ENCODE measurements at regions not wholly inside any gene's neighbourhood (a gene's known extent, or its start where the extent isn't known, plus 50 kb on each side); places are given as distances from the start of the nearest gene placed in this dataset.

DNA sequence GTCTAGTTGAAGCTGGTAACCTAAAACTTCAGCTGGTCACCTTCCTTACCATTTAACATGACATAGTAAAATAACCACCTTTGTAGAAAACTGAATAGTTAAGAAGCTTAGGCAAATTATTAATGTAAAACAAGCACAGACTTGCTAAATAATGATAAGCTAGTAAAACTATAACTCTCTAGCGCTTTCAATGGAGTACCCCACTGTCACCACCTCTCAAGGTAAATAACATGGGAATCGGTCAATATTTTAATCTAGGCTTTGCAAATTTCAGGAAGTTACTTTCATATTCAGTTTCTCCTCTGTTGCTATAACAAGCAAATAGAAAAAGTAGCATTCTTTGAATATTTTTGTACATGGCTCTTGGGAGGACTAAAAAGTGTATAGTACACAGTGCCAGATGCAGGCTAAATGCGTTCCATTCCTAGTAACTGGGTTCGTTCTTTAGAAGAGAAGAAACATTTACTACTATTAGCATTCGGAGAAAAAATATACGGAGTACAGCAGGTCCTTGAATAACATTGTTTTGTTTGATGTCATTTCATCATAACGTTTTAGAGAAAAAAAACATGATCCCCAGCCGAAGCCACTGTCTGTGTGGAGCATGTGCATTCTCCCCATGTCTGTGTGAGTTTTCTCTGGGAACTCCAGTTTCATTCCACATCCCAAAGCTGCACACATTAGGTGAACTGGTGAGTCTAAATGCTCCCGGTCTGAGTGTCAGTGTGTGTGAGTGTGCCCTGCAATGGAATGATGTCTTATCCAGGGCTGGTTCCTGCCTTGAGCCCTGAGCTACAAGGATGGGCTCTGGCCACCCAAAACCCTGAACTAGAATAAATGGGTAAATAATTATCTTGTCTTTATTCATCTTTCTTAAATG lies 52.5 kb downstream of the EPRS1 start:
- peaks cover 3% of the 10 kb centered on the region for H3K4me1 Mint-ChIP-seq (ENCODE audit: low read depth)
- TF ChIP-seq, protein P1, sequence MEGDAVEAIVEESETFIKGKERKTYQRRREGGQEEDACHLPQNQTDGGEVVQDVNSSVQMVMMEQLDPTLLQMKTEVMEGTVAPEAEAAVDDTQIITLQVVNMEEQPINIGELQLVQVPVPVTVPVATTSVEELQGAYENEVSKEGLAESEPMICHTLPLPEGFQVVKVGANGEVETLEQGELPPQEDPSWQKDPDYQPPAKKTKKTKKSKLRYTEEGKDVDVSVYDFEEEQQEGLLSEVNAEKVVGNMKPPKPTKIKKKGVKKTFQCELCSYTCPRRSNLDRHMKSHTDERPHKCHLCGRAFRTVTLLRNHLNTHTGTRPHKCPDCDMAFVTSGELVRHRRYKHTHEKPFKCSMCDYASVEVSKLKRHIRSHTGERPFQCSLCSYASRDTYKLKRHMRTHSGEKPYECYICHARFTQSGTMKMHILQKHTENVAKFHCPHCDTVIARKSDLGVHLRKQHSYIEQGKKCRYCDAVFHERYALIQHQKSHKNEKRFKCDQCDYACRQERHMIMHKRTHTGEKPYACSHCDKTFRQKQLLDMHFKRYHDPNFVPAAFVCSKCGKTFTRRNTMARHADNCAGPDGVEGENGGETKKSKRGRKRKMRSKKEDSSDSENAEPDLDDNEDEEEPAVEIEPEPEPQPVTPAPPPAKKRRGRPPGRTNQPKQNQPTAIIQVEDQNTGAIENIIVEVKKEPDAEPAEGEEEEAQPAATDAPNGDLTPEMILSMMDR (IDR thresholded peaks at IDR 0.05): no peak
- H3K4me3 Mint-ChIP-seq: no peak overlapping the region
- intact Hi-C loops (cut with micrococcal nuclease): no loop called here
- H3K9me3 Mint-ChIP-seq: no peaks in the 10 kb centered on the region
- H3K36me3 Mint-ChIP-seq (ENCODE audit: low read depth): peaks cover 35% of the 10 kb centered on the region
- CTCF ChIA-PET: interaction anchor here (0.6 kb wide), 1 partner anchor 118 kb away, joined by 3 read pairs; no protein-coding TSS in a partner anchor
- H3K27ac Mint-ChIP-seq: no peak overlapping the region
- H3K27me3 Mint-ChIP-seq: no peaks in the 10 kb centered on the region
- ATAC-seq (no peak), DNase-seq (no peak)
- POLR2A ChIA-PET: no interaction called here

DNA sequence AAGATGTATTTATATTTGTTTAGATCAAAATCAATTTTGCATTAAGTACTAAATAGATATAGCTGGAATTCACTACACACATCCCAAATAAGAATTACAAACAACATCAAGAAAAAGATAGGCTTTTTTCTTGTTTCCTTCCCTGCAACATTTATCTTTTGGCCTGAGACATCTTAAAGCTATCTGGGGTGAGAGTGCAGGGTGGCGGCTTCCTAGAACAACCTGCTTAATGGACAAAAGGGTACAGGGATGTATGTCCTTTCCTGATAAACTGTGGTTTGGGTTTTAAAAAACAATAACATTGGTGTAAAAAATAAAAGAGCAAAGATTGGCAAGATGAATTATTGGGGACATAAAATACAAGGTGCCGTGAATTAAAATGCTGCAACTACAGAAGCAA lies 54.4 kb downstream of the EPRS1 start:
- H3K27ac Mint-ChIP-seq: no peak overlapping the region
- DNase-seq (no peak), ATAC-seq (no peak)
- H3K36me3 Mint-ChIP-seq (ENCODE audit: low read depth): peaks cover 39% of the 10 kb centered on the region
- ChIA-PET CTCF (interaction anchor here (1.5 kb wide), 1 partner anchor 13 kb away, joined by 6 read pairs; no protein-coding TSS in a partner anchor), POLR2A (interaction anchor here (1.6 kb wide), 1 partner anchor 10 kb away, joined by 3 read pairs; no protein-coding TSS in a partner anchor)
- H3K4me3 Mint-ChIP-seq: no peak overlapping the region
- intact Hi-C loops (cut with micrococcal nuclease): no loop called here
- H3K4me1 Mint-ChIP-seq (ENCODE audit: low read depth): no peaks in the 10 kb centered on the region
- no peaks in the 10 kb centered on the region for H3K27me3 Mint-ChIP-seq
- no peaks in the 10 kb centered on the region for H3K9me3 Mint-ChIP-seq
- TF ChIP-seq, protein P1 (IDR thresholded peaks at IDR 0.05): no peak

DNA sequence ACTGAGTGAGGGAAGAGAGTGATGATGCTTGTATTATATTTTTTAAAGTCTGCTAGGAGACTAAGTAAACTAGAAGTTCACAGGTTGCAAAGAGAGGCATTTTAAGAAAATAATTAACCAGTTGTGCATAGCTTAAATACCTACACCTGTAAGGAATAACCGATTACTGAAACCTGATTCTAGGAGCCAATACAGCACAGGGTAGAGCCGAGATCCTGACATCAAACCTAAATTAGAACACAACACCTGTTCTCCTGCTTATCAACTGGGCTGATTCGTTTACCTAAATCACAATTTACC lies 54.8 kb downstream of the EPRS1 start:
- Mint-ChIP-seq H3K27ac (no peak overlapping the region), H3K36me3 (ENCODE audit: low read depth) (peaks cover 38% of the 10 kb centered on the region), H3K27me3 (no peaks in the 10 kb centered on the region), H3K4me1 (ENCODE audit: low read depth) (no peaks in the 10 kb centered on the region), H3K4me3 (no peak overlapping the region), H3K9me3 (no peaks in the 10 kb centered on the region)
- ATAC-seq (no peak), DNase-seq (no peak)
- ChIA-PET POLR2A (interaction anchor here (1.6 kb wide), 1 partner anchor 10 kb away, joined by 3 read pairs; no protein-coding TSS in a partner anchor), CTCF (interaction anchor here (1.0 to 1.5 kb wide), 2 partner anchors 12 to 48 kb away, joined by 3 to 6 read pairs; no protein-coding TSS in a partner anchor)
- intact Hi-C loops (cut with micrococcal nuclease): no loop called here
- TF ChIP-seq, protein P1 (IDR thresholded peaks at IDR 0.05): no peak

DNA sequence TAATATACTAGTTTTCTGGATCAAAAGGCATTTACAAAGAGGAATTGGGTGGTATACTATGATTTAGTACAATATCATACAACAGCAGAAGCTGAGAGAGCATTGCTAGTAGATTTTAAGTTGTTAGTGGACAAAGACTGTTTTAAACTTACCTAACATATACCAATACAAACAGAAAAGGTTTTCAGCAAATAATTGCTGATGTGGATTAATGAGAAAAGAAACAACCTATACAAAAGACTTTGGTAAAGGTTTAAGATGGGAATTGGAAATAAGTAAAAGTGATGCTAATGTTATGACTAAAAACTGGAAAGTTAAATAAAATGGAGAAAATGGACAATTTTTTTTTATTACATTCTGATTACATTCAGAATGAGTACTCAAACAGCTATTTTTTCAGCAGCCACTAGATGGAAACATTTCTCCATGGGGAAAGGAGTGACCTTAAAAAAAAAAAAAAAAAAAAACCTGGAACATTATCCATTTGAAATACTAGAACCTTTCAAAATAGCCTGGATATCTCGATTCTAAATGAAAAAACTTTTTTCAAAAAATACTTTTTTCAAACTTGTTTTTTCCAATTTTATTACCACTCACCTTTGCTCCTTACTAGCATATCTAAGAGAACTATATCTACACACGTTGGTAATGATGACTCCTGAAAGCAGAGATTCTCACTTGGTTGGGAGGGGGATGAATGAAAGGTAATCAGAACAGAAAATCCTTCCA lies 55.4 kb downstream of the EPRS1 start:
- H3K4me1 Mint-ChIP-seq (ENCODE audit: low read depth): no peaks in the 10 kb centered on the region
- H3K27me3 Mint-ChIP-seq: no peaks in the 10 kb centered on the region
- TF ChIP-seq, protein P1 (IDR thresholded peaks at IDR 0.05): no peak
- H3K36me3 Mint-ChIP-seq (ENCODE audit: low read depth): peaks cover 38% of the 10 kb centered on the region
- ATAC-seq: no peak
- no peak overlapping the region for H3K4me3 Mint-ChIP-seq
- ChIA-PET CTCF (interaction anchor here (1.0 to 1.8 kb wide), 4 partner anchors 12 to 122 kb away, joined by 3 to 6 read pairs (median 5); no protein-coding TSS in a partner anchor), POLR2A (interaction anchor here (1.6 kb wide), 1 partner anchor 9 kb away, joined by 3 read pairs; no protein-coding TSS in a partner anchor)
- no peaks in the 10 kb centered on the region for H3K9me3 Mint-ChIP-seq
- intact Hi-C loops (cut with micrococcal nuclease): no loop called here
- DNase-seq: no peak
- no peak overlapping the region for H3K27ac Mint-ChIP-seq

Data from activated CD8-positive, alpha-beta T cell treated with anti-CD3 and anti-CD28 coated beads for 36 hours (primary cell).